ENCODE measurements at regions not wholly inside any gene's neighbourhood (a gene's known extent, or its start where the extent isn't known, plus 50 kb on each side); places are given as distances from the start of the nearest gene placed in this dataset.

DNA sequence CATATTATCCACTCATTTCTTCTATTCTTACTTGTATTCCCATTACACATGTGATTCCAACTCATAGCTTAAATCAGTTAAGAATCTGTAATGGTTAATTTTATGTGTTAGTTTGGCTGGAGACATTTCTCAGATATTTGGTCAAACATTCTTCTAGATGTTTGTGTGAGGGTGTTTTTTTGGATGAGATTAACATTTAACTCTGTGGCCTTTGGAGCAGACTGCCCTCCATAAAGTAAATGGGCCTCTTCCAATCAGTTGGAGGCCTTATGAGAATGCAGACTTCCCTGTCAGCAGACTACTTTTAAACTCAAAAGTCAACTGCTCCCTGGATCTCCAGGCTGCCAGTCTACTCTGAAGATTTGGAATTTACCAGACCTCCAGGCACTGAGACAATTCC lies 976.8 kb upstream of the ACVR2A start:
- no peak for DNase-seq (ENCODE audit: extremely low read depth, low read depth, low spot score)

- no peak for DNase-seq (ENCODE audit: extremely low read depth, low read depth, low spot score)
These were observed 977.3 kb upstream of the ACVR2A start for GRCh38 chr2:146867477-146867986.

DNA sequence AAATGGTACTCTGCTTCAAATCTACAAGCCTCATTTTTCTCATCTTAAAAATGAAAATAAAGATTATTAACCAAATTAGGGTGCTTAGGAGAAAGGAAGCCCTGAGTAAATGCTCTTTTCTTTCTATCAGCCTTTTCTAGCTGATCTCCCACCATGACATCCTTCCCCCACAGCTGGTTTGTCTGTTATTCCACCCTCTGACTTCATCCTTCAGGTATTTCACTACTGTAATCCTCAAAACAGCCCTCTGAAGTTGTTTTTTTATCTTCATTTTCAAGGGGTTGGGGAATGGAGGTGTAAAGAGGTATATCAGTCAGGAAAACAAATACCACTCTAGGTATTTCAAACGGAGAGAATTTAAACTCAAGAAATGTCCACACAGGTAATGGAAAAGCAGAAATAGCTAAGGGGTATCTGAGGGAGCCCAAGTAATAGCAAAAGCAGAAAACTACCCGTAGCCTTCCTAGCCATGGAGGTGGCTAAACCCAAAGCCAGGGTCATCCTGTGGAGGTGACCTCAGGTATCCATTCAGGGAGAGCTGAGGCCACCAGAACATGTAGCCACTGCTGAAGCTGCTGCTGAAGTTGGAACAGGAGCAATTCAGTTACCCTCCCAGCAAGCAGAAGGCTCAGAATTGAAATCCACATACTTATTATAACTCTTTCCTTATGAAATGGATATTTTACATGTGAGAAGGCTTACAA lies 990.9 kb upstream of the ACVR2A start:
- DNase-seq (ENCODE audit: extremely low read depth, low read depth, low spot score): no peak

DNA sequence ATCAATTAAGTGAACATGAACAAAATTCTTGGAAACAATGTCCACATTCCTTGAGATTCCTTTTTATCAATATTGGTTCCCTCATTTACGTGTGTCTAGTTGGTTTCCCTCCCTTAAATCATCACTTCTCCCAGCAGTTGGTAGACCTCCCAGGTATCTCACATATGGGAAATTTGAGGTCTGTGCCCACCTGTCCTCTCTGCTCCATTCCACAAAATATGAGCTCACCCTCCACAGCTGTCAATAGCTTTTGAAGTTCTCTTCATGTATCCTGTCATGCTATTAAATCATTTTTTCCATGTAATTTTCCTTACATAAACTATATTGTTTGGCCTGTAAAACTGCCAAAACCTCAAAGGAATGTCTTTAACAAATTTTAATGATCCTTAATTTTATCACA lies 992.2 kb upstream of the ACVR2A start:
- DNase-seq (ENCODE audit: extremely low read depth, low read depth, low spot score): no peak

- DNase-seq (ENCODE audit: extremely low read depth, low read depth, low spot score): no peak
These were observed 994.1 kb upstream of the ACVR2A start for GRCh38 chr2:146850746-146851145.

DNA sequence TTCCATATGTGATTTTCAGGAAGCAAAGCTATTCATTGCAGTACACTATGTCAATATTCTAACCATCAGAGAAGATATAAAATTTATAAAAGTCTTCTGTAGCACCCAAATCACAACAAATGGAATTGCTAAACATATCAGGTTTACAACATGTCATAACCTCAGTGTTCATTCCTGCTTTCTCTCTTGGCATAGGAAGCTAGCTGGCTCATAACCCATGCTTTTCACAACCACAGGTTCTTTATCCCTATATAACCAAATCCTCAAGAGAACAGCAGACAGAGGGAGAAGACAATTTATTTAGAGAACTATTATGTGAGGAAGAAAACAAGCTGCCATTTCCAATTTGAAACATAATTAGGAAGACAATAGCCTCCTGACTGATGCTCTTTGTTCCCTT lies 997.0 kb upstream of the ACVR2A start:
- no peak for DNase-seq (ENCODE audit: extremely low read depth, low read depth, low spot score)

DNA sequence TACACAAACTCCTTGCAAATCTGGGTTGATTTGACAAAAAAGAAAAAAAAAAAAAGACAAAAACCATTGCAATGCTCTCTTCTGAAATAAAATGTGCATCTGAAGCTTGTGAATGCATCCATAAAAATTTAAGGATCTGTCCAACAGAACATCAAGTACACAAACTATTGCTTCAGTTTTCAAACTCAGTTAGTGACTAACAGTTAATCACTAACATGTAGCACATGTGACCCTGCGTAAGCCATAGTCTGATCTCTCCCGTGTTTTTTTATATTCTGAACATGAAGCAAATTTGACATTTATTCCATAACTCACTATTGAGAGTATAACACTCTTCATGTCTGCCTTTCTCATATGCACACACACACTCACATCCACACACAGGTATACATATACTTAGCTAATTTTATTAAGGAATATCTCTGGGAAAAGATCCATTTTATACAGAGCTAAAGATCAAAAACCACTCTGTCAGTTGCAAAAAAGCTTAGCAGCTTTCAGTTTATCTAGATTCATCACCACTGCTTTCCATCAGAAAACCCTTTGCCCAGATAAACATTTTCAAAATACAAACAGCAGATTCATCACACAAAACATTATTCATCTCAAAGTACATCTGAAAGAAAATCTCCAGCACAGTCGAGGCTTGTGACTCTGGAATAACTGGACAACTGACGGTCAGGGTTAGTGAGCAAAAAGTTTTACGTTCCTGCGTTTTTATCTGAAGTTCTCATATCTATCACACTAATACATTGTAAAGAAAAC lies 1000.4 kb upstream of the ACVR2A start:
- no peak for DNase-seq (ENCODE audit: extremely low read depth, low read depth, low spot score)

DNA sequence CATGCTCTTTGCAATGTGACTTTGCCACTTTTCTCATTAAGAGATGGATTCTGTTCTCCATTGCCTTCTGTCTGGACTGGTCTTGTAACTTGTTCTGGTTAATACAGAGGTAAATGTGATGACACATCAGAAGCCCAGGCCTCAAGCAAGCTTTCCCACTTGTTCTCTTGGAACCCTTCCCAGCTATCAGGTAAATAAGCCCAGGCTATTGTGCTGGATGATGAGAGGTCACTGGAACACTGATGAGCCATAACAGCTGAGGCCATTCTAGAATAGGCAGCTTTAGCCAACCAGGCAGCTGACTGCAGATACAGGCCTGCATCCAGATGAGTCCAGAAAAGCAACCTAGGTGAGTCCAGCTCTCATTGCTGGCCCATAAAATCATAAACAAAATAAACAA lies 1007.0 kb upstream of the ACVR2A start:
- DNase-seq (ENCODE audit: extremely low read depth, low read depth, low spot score): no peak

- no peak for DNase-seq (ENCODE audit: extremely low read depth, low read depth, low spot score)
These were observed 1018.4 kb upstream of the ACVR2A start for GRCh38 chr2:146826388-146826787.

- DNase-seq (ENCODE audit: extremely low read depth, low read depth, low spot score): peak; percentile 65
These were observed 1023.0 kb upstream of the ACVR2A start for GRCh38 chr2:146821836-146822316.

GRCh38 chr2:146820672-146821071 lies 1024.2 kb upstream of the ACVR2A start:
- DNase-seq (ENCODE audit: extremely low read depth, low read depth, low spot score): peak; percentile 63

DNA sequence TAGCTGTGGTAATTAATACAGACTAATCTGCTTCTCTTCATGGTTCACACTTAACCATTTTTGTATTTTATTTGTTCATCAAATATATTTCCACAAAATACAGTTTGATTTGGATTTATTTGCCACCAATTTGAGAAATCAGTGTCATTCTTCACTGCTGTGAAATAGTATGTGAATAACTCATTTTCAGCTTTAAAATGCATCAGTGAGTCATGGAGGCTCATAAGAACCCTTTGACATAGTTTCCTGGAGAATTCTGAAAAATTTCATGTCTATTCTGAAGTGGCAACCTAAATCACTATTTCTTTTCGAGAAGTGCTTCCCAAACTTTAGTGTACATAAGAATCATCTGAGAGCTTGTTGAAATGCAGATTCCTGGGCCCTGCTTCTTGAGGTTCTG lies 1026.7 kb upstream of the ACVR2A start:
- DNase-seq (ENCODE audit: extremely low read depth, low read depth, low spot score): no peak

DNA sequence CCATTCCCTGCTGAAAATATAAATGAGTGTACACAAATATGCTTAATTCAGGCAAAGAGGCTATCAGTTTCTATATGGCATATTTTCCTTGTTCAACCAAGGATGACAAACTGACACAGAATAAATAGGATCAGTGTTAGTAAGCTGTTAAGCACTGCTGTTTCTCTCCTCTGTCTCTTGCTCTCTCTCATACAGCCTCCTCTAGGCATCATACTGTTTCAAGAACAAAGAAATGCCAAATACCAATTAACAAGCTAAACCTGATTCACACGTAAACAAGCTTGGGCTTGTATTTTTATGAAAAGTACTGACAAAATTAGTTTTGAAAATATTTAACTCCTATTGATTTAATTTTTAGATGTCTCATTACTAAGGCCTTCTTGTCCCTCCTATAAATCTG lies 1027.2 kb upstream of the ACVR2A start:
- no peak for DNase-seq (ENCODE audit: extremely low read depth, low read depth, low spot score)

- no peak for DNase-seq (ENCODE audit: extremely low read depth, low read depth, low spot score)
These were observed 1029.9 kb upstream of the ACVR2A start for GRCh38 chr2:146814971-146815370.

DNA sequence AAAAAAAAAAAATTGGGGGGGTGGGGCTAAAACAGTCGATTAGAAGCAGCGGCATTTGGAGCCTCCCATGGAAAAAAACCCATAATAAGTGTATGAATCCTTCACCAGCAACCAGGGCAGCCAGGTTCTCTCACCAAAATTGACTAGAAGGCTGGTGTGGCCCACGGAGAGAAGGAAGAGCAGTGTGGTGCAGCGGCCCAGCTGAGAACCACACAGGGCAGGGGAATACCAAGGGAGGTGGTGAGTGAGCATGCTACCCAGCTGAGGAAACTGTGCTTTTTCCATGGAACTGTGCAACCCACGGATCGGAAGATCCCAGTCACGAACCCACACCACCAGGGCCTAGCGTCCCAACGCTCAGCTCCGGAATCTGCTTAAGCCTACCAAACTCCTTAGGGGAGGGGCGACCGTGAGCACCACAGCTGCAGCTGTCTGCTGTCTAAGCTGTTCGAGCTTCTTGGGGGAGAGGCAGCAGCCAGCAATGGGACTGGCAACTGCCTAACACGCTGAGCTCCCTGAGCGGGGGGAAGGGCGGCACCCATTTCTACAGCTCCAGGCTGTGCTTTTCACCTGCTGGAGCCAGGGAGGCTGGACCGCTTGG lies 1037.2 kb upstream of the ACVR2A start:
- no peak for DNase-seq (ENCODE audit: extremely low read depth, low read depth, low spot score)

GRCh38 chr2:146806364-146807005 lies 1038.3 kb upstream of the ACVR2A start:
- DNase-seq (ENCODE audit: extremely low read depth, low read depth, low spot score): no peak

DNA sequence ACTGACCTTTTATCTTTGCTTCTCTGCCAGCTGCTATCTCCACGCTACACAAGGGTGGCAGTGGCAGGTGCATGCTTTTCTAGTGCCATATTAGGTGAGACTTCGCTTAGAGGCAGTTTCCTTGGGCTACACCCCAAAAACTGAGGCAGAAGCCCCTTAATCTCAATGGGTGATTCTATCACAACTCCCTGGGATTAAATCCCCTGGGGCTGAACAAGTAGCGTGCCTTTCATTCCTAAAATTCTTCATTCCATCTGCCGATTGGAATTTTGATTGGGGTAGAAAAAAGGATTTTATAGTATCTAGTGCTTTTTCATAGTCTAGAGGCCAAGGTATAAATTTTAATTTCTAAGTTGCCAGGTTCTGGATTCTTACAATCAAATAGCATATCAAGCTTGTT lies 1040.5 kb upstream of the ACVR2A start:
- DNase-seq (ENCODE audit: extremely low read depth, low read depth, low spot score): no peak

GRCh38 chr2:146801886-146802285 lies 1042.9 kb upstream of the ACVR2A start:
- DNase-seq (ENCODE audit: extremely low read depth, low read depth, low spot score): no peak

DNA sequence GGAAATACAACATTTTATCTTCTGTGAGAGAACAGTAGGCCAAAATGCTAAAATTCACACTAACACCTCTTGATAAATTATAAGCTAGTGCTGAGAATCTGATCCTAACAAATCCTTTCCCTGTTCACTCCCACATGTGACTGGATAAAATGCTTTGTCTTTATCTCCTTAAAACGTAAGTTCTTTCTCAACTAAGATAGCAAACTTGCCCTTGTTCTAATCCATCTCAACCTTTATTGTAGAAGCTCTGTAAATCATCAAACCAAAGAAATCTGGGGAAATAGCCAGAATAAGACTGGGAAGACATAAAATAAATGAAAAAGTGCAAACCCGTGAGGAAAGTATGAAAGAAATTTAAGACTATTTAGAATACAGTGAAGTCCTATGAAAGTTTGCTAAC lies 1058.4 kb upstream of the ACVR2A start:
- no peak for DNase-seq (ENCODE audit: extremely low read depth, low read depth, low spot score)

- no peak for DNase-seq (ENCODE audit: extremely low read depth, low read depth, low spot score)
These were observed 1059.7 kb upstream of the ACVR2A start for GRCh38 chr2:146785101-146785500.

GRCh38 chr2:146784602-146785001 lies 1060.2 kb upstream of the ACVR2A start:
- no peak for DNase-seq (ENCODE audit: extremely low read depth, low read depth, low spot score)

Data from glomerular endothelial cell (primary cell).